IMR-90 (cell line): ENCODE measurements at regions not wholly inside any gene's neighbourhood (a gene's known extent, or its start where the extent isn't known, plus 50 kb on each side); places are given as distances from the start of the nearest gene placed in this dataset.

ENCODE experiments used
- ATAC-seq: fragments of 200-7000 bp; cut with Tn5 transposase; 2 replicates; pipeline ENCODE4 v1.9.1; 2020; ENCODE audit warnings: low read depth, mild to moderate bottlenecking, moderate library complexity
- BruUV-seq: library from RNA; stranded (reverse); fragments of 400-500 nt; replicated peaks from 2 replicates; lab custom pipeline; 2021; lab: Mats Ljungman, UMichigan
- CTCF ChIA-PET: fragments of 300-600 bp; formaldehyde crosslinking; extraction: SDS; loops from one replicate; lab custom pipeline; 2021; ENCODE audit warnings: antibody characterized with exemption; lab: Yijun Ruan, JAX
- POLR2A ChIA-PET: fragments of 300-600 bp; sonication (Branson Sonifier 250); formaldehyde crosslinking; loops from one replicate; lab custom pipeline; 2022; ENCODE audit warnings: antibody characterized with exemption; ENCODE audit not compliant: unreplicated experiment; lab: Charles Lee
- DNase-seq: peaks from one replicate; pipeline ENCODE4 v3.0.0; 2013
- H2AFZ ChIP-seq: replicated peaks from 2 replicates; pipeline ENCODE3; 2013; ENCODE audit warnings: low read length, mild to moderate bottlenecking; ENCODE audit not compliant: poor library complexity
- H2AK5ac ChIP-seq: 2 replicates; pipeline ENCODE4 v1.6.1; 2013; ENCODE audit warnings: low read depth, low read length, inconsistent platforms
- H2AK9ac ChIP-seq: replicated peaks from 2 replicates; pipeline ENCODE3; 2013; ENCODE audit warnings: mild to moderate bottlenecking, low read depth, low read length, moderate library complexity; ENCODE audit not compliant: poor library complexity
- H2BK120ac ChIP-seq: 2 replicates; pipeline ENCODE4 v1.6.1; 2013; ENCODE audit warnings: low read depth, low read length, inconsistent platforms
- H2BK15ac ChIP-seq: 3 replicates; pipeline ENCODE4 v1.6.1; 2013; ENCODE audit warnings: low read depth, low read length, inconsistent platforms
- H2BK20ac ChIP-seq: 2 replicates; pipeline ENCODE4 v1.6.1; 2013; ENCODE audit warnings: low read depth, mild to moderate bottlenecking, inconsistent platforms, low read length, moderate library complexity
- H2BK5ac ChIP-seq: 2 replicates; pipeline ENCODE4 v1.6.1; 2013; ENCODE audit warnings: mild to moderate bottlenecking, low read depth, low read length, inconsistent platforms; ENCODE audit not compliant: poor library complexity, severe bottlenecking
- H3K14ac ChIP-seq: replicated peaks from 2 replicates; pipeline ENCODE4 v1.6.1; 2013; ENCODE audit warnings: low read depth, low read length, inconsistent platforms
- H3K18ac ChIP-seq: 2 replicates; pipeline ENCODE4 v1.6.1; 2013; ENCODE audit warnings: low read depth, low read length, control low read depth
- H3K23ac ChIP-seq: 2 replicates; pipeline ENCODE4 v1.6.1; 2013; ENCODE audit warnings: low read depth, low read length, inconsistent platforms
- H3K27ac ChIP-seq: 2 replicates; pipeline ENCODE4 v1.5.1; 2013; ENCODE audit warnings: mild to moderate bottlenecking, control low read depth, low read length; ENCODE audit not compliant: insufficient read depth
- H3K27me3 ChIP-seq: 2 replicates; pipeline ENCODE4 v1.6.1; 2013; ENCODE audit warnings: low read length; ENCODE audit not compliant: control insufficient read depth, insufficient read depth
- H3K36me3 ChIP-seq: 2 replicates; pipeline ENCODE4 v1.6.1; 2013; ENCODE audit warnings: low read length, mixed read lengths; ENCODE audit not compliant: control insufficient read depth, insufficient read depth
- H3K4ac ChIP-seq: 2 replicates; pipeline ENCODE4 v1.6.1; 2013; ENCODE audit warnings: low read depth, low read length, inconsistent platforms
- H3K4me1 ChIP-seq: 2 replicates; pipeline ENCODE4 v1.6.1; 2013; ENCODE audit warnings: low read length, mixed read lengths; ENCODE audit not compliant: control insufficient read depth, insufficient read depth
- H3K4me2 ChIP-seq: 2 replicates; pipeline ENCODE4 v1.6.1; 2013; ENCODE audit warnings: low read depth, mild to moderate bottlenecking, control low read depth, low read length, moderate library complexity
- H3K4me3 ChIP-seq: 2 replicates; pipeline ENCODE4 v1.5.1; 2013; ENCODE audit warnings: low read depth, mild to moderate bottlenecking, control low read depth, low read length, moderate library complexity; ENCODE audit not compliant: insufficient read depth
- H3K56ac ChIP-seq: 2 replicates; pipeline ENCODE4 v1.6.1; 2013; ENCODE audit warnings: low read length, inconsistent platforms; ENCODE audit not compliant: insufficient read depth; ENCODE audit errors: extremely low read depth
- H3K79me1 ChIP-seq, 2 experiments: 2 replicates each; pipeline ENCODE4 v1.6.1; 2013; ENCODE audit warnings: low read length in 2 of 2, inconsistent platforms in 1 of 2, low read depth in 1 of 2
- H3K9ac ChIP-seq: 2 replicates; pipeline ENCODE4 v1.6.1; 2013; ENCODE audit warnings: low read depth, low read length, control low read depth
- H3K9me1 ChIP-seq: 2 replicates; pipeline ENCODE4 v1.6.1; 2013; ENCODE audit warnings: low read length, inconsistent platforms; ENCODE audit not compliant: insufficient read depth
- H3K9me3 ChIP-seq: 2 replicates; pipeline ENCODE4 v1.6.1; 2013; ENCODE audit warnings: low read length; ENCODE audit not compliant: control insufficient read depth, insufficient read depth
- H4K20me1 ChIP-seq: 2 replicates; pipeline ENCODE4 v1.6.1; 2013; ENCODE audit warnings: low read length, inconsistent platforms; ENCODE audit not compliant: insufficient read depth
- H4K5ac ChIP-seq: 2 replicates; pipeline ENCODE4 v1.6.1; 2013; ENCODE audit warnings: mild to moderate bottlenecking, low read depth, low read length, control low read depth
- H4K8ac ChIP-seq, 2 experiments: 2 replicates each; pipeline ENCODE4 v1.6.1; 2013; ENCODE audit warnings: low read depth in 2 of 2, low read length in 2 of 2, control low read depth in 1 of 2, inconsistent platforms in 1 of 2
- H4K91ac ChIP-seq: 2 replicates; pipeline ENCODE4 v1.6.1; 2013; ENCODE audit warnings: low read depth, low read length, inconsistent platforms; ENCODE audit not compliant: insufficient read depth
- BHLHE40 ChIP-seq: fragments of 150-350 bp; IDR thresholded peaks from 2 replicates; pipeline ENCODE4 v1.6.1; 2016; ENCODE audit warnings: mild to moderate bottlenecking, low read depth, low read length
- CEBPB ChIP-seq: IDR thresholded peaks from 2 replicates; pipeline ENCODE4 v1.6.1; 2012; ENCODE audit warnings: low read depth, low read length, improper control_type of control experiment
- FOS ChIP-seq: fragments of 150-350 bp; IDR thresholded peaks from 2 replicates; pipeline ENCODE4 v1.6.1; 2016; ENCODE audit warnings: low read depth, low read length
- MAFK ChIP-seq: IDR thresholded peaks from 2 replicates; pipeline ENCODE4 v1.6.1; 2012; ENCODE audit warnings: low read depth, low read length, improper control_type of control experiment
- NFE2L2 ChIP-seq: fragments of 150-350 bp; IDR thresholded peaks from 2 replicates; pipeline ENCODE4 v1.6.1; 2016; ENCODE audit warnings: low read depth, mild to moderate bottlenecking, low read length
- RAD21 ChIP-seq: IDR thresholded peaks from 2 replicates; pipeline ENCODE4 v1.6.1; 2012; ENCODE audit warnings: low read length, improper control_type of control experiment
- WGBS, 2 experiments: methylation state at CpG; one replicate each; pipeline versions ENCODE4 v1.1.5 to v1.1.7; 2013; ENCODE audit warnings: missing lambda C conversion rate in 2 of 2; ENCODE audit not compliant: insufficient read length in 1 of 2; ENCODE audit errors: extremely low coverage in 2 of 2; 5-methylcytosine and 5-hydroxymethylcytosine counted together
- dilution Hi-C: fragments of 300-500 bp; cut with HindIII; formaldehyde crosslinking; loops from one replicate; pipeline ENCODE4 v1.14.3; 2018; ENCODE audit warnings: low sequenced_read_pairs; ENCODE audit not compliant: unreplicated experiment
- in situ Hi-C: fragments of 300-500 bp; cut with MboI; formaldehyde crosslinking; loops from 3 replicates; pipeline ENCODE4 v1.14.3; 2019; ENCODE audit warnings: low sequenced_read_pairs, inconsistent platforms, mixed read lengths
- intact Hi-C: fragments of 100-400 bp; cut with micrococcal nuclease; formaldehyde crosslinking; loops from 2 replicates; pipeline ENCODE4 v1.10.0; 2022

- Histone ChIP-seq H3K4me3 (no peak overlapping the region), H3K56ac (no peak overlapping the region), H3K23ac (no peak overlapping the region), H3K18ac (no peak overlapping the region), H3K4me1 (no peaks in the 10 kb centered on the region), H3K9me1 (no peaks in the 10 kb centered on the region), H2AFZ (no peak overlapping the region), H3K14ac (no peak overlapping the region), H4K8ac (no peak overlapping the region), H2AK5ac (no peak overlapping the region), H2BK5ac (no peak overlapping the region), H4K20me1 (no peaks in the 10 kb centered on the region), H2AK9ac (no peak overlapping the region), H3K79me1 (no peaks in the 10 kb centered on the region), H2BK20ac (no peak overlapping the region), H3K4ac (no peak overlapping the region), H3K27ac (no peak overlapping the region), H3K4me2 (no peak overlapping the region), H2BK15ac (no peak overlapping the region), H4K5ac (no peak overlapping the region), H3K9me3 (no peaks in the 10 kb centered on the region), H2BK120ac (no peak overlapping the region), H3K36me3 (no peaks in the 10 kb centered on the region), H4K91ac (no peak overlapping the region), H3K9ac (no peak overlapping the region), H3K27me3 (no peaks in the 10 kb centered on the region)
- TF ChIP-seq NFE2L2 (no peak), MAFK (peak; percentile 84), CEBPB (no peak), FOS (no peak), BHLHE40 (no peak), RAD21 (no peak)
- ChIA-PET CTCF (interaction anchor here (2.3 kb wide), 1 partner anchor 32 kb away, joined by 31 read pairs; no protein-coding TSS in a partner anchor), POLR2A (no interaction called here)
- in situ Hi-C loops = loop anchor here (25.0 kb wide), 4 partner anchors 104 to 1054 kb away; partner anchors contain the start of gene THSD7A
- dilution Hi-C loops = no loop called here
- BruUV-seq = no TSS peak
- intact Hi-C loops = loop anchor here (1.0 to 2.0 kb wide), 3 partner anchors 33 to 102 kb away; no protein-coding TSS in a partner anchor
- ATAC-seq (no peak), DNase-seq (no peak)
- no CpG with 5 or more reads among the region's 2 CpGs for WGBS, 2 experiments
These were observed 79.6 kb upstream of the SCIN start for GRCh38 chr7:12490940-12491339.
